Heart left ventricle (tissue), 13 donors: ENCODE measurements at regions not wholly inside any gene's neighbourhood (a gene's known extent, or its start where the extent isn't known, plus 50 kb on each side); places are given as distances from the start of the nearest gene placed in this dataset.
"Not testable (repeated sequence)": the region's sequence is repeated elsewhere in the genome, so short reads cannot be mapped to it uniquely, and the experiment has no call there.

ENCODE experiments used
- CTCF ChIP-seq, 12 donors: fragments of 200-600 bp; sonication (generic) in 4 of 12; IDR thresholded peaks; one replicate each; pipeline versions ENCODE4 v1.5.0 to v1.8.0; 2018 to 2022; ENCODE audit warnings: antibody characterized with exemption in 12 of 12, mild to moderate bottlenecking in 5 of 12
- POLR2A ChIP-seq, 2 donors: fragments of 450-650 bp; IDR thresholded peaks; one replicate each; pipeline ENCODE4 v1.6.1; 2017; ENCODE audit warnings: antibody characterized with exemption in 2 of 2, mild to moderate bottlenecking in 2 of 2, moderate library complexity in 2 of 2
- donor health status: ischemic (EF 13 %, LVEDD 7.1; RV severe dilation, severe dysfunction).
- donor health status: DM: no; HTN: yes; CAD: no.
- donor health status: DM: no; HTN: no; CAD: no.
- donor health status: ischemic (EF 25% LVEDD 6.9; RV normal size, moderate dysfunction).
- donor health status: ischemic (EF 25% LVEDD 5.7; RV mildly dilated, moderate dysfunction).
- donor health status: ischemic (EF 35%, LVEDD 5.7; RV mildly dilated, moderate dysfunction).
- donor health status: nonischemic (EF 11% LVEDD 7.7; RV severe dilation, severe dysfunction).
- donor health status: DM: yes; HTN: yes; CAD: no.
- donor health status: PGD.
- donor health status: ischemic (EF 29% LVEDD 5.4; RV normal size, mild dysfunction).
- donor health status: nonischemic (EF 23%, LVEDD 6.1; RV moderate dilation, normal function).

- not testable (repeated sequence) for TF ChIP-seq CTCF, POLR2A (IDR thresholded peaks at IDR 0.05)
Observed at GRCh38 chrX:40879172-40879571, 143.8 kb upstream of the MED14 start.
